KOPT-K1 (cell line): ENCODE measurements at regions not wholly inside any gene's neighbourhood (a gene's known extent, or its start where the extent isn't known, plus 50 kb on each side); places are given as distances from the start of the nearest gene placed in this dataset.

Experiments
- H3K27ac ChIP-seq: fragments of 200-600 bp; sonication (generic); 2 replicates; pipeline ENCODE4 v1.5.1; 2016; ENCODE audit warnings: antibody characterized with exemption, mild to moderate bottlenecking, low read depth, low read length; ENCODE audit not compliant: poor library complexity, severe bottlenecking
- H3K36me3 ChIP-seq: fragments of 200-600 bp; sonication (generic); 2 replicates; pipeline ENCODE4 v1.5.1; 2017; ENCODE audit warnings: antibody characterized with exemption, mild to moderate bottlenecking, low read length, moderate library complexity; ENCODE audit not compliant: insufficient read depth
- H3K9me3 ChIP-seq: fragments of 200-600 bp; sonication (generic); 2 replicates; pipeline ENCODE4 v1.5.1; 2017; ENCODE audit warnings: antibody characterized with exemption, low read length, mild to moderate bottlenecking; ENCODE audit not compliant: insufficient read depth, poor library complexity, severe bottlenecking

- no peaks in the 10 kb centered on the region for H3K36me3 ChIP-seq
- no peak overlapping the region for H3K27ac ChIP-seq
- no peaks in the 10 kb centered on the region for H3K9me3 ChIP-seq
Observed at GRCh38 chr7:9869151-9869550, 1104.5 kb upstream of the PHF14 start.

- Histone ChIP-seq H3K27ac (no peak overlapping the region), H3K36me3 (no peaks in the 10 kb centered on the region), H3K9me3 (no peaks in the 10 kb centered on the region)
Observed at GRCh38 chr7:9869566-9869965, 1104.1 kb upstream of the PHF14 start.

DNA sequence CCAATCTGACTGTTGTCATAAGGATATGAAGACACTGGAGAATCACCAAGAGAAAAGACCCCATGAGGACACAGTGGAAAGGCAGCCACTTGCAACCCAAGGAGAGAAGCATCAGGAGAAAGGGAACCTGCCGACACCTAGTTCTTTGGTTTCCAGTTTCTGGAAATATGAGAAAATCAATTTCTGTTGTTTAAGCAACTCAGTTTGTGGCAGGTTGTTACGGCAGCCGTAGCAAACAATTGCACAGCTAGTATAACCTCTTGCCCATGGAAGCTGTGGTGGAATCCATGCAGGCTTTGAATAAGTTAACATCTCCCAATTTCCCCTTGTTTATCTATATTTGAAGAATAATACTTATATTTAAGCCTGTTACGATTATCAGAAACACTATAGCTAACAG is 1103.0 kb upstream of the PHF14 start:
- Histone ChIP-seq H3K27ac (no peak overlapping the region), H3K36me3 (no peaks in the 10 kb centered on the region), H3K9me3 (no peaks in the 10 kb centered on the region)

DNA sequence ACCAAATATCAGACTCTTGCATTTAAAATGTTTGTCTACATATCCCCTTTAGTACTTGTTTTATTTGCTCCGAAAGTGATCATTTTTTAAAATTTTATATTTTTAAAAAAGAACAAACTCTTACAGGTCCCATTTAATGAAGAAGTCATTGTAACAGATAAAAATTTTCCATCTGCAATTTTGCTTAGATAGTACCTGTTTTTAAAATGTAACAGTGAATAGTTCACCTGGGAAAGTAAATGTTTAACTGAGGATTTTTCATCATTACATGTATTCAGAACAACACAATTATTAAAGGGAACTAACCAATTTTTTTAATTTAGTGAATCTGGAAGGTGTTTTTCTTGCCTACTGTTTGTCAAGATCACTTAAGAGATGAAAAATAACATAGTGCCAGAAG is 1099.5 kb upstream of the PHF14 start:
- H3K36me3 ChIP-seq, result no peaks in the 10 kb centered on the region
- H3K27ac ChIP-seq, result no peak overlapping the region
- H3K9me3 ChIP-seq, result no peaks in the 10 kb centered on the region

- H3K9me3 ChIP-seq, result no peaks in the 10 kb centered on the region
- no peak overlapping the region for H3K27ac ChIP-seq
- H3K36me3 ChIP-seq, result no peaks in the 10 kb centered on the region
Observed at GRCh38 chr7:9876053-9876452, 1097.6 kb upstream of the PHF14 start.

DNA sequence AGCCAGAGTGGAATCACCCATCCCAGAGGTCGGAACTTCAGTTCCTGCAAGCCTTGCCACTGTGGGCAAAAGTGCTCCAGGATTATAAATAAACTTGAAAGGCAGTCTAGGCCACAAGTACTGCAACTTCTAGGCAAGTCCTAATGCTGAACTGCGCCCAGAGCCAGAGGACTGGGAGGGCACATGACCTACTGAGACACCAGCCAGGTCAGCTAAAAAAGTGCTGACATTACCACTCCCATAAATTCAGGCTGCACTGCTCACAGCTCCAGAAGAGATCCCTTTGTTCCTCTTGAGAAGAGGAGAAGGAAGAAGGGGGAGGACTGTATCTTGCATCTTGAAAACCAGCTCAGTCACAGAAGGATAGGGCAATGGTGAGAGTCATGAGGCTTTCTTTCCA is 1084.1 kb upstream of the PHF14 start:
- Histone ChIP-seq H3K9me3 (no peaks in the 10 kb centered on the region), H3K27ac (no peak overlapping the region), H3K36me3 (no peaks in the 10 kb centered on the region)

- no peaks in the 10 kb centered on the region for H3K36me3 ChIP-seq
- no peaks in the 10 kb centered on the region for H3K9me3 ChIP-seq
- no peak overlapping the region for H3K27ac ChIP-seq
Observed at GRCh38 chr7:9890092-9890491, 1083.6 kb upstream of the PHF14 start.

DNA sequence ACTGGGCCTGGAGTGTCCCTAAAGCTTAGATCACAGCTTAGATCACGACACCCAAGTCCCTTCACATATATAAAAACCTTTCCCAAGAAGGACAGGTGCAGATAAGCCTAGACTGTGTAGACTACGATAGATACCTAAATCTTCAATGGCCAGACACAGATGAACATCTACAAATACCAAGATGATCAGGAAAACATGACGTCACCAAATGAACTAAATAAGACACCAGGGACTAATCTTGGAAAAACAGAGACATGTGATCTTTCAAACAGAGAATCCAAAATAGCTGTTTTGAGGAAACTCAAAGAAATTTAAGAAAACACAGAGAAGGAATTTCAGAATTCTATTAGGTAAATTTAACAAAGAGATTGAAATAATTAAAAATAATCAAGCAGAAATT is 1082.6 kb upstream of the PHF14 start:
- no peaks in the 10 kb centered on the region for H3K9me3 ChIP-seq
- H3K27ac ChIP-seq, result no peak overlapping the region
- no peaks in the 10 kb centered on the region for H3K36me3 ChIP-seq

- Histone ChIP-seq H3K36me3 (no peaks in the 10 kb centered on the region), H3K9me3 (no peaks in the 10 kb centered on the region), H3K27ac (no peak overlapping the region)
Observed at GRCh38 chr7:9900339-9900738, 1073.3 kb upstream of the PHF14 start.

- Histone ChIP-seq H3K36me3 (no peaks in the 10 kb centered on the region), H3K27ac (no peak overlapping the region), H3K9me3 (no peaks in the 10 kb centered on the region)
Observed at GRCh38 chr7:9921326-9921725, 1052.3 kb upstream of the PHF14 start.

DNA sequence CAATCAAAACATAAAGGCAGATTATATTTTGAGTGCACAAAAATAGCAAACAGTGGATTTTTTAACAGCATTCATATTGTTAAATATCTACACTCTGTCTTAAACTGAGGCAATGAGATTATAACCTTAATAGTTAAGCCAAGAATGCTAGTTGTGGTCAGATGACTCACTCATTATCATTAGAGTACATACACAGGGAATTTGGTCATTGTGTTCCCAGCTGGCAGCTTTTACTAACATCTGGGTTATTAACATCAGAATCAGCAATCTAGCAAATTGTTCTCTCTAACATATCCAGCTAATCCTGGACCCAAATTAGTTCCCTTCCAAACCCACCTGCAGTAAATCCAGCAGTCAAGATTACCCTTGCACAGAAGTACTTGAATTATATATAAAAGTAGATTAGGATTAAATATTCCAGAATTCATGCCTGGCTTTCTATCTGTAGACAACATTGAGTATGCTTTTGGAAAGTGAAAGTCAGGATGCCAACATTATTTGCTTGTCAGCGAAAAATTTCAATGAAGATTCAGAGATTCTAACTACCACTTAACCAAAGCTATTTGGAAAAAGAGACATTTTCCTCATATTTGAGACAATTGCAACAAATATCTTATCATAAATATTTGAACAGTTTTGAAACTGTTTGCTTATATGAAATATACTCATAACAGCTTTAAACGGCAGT is 1035.6 kb upstream of the PHF14 start:
- H3K27ac ChIP-seq, result no peak overlapping the region
- no peaks in the 10 kb centered on the region for H3K36me3 ChIP-seq

DNA sequence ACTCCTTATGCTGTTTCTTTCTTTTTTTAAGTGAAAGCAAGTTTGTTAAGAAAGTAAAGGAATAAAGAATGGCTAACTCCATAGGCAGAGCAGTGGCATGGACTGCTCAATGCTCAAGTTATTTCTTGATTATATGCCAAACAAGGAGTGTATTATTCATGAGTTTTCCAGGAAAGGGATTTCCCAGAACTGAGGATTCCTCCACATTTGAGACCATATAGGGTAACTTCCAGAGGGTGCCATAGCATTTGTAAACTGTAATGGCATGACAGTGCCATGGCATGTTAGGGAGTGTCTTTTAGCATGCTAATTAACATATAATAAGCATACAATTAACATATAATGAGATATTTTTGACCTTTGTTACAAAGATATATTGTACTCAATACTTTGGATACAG is 1034.5 kb upstream of the PHF14 start:
- no peaks in the 10 kb centered on the region for H3K36me3 ChIP-seq
- no peak overlapping the region for H3K27ac ChIP-seq
- H3K9me3 ChIP-seq, result no peaks in the 10 kb centered on the region

More for the DNA sequence above, 1035.6 kb upstream of the PHF14 start:
- H3K9me3 ChIP-seq, result no peaks in the 10 kb centered on the region

DNA sequence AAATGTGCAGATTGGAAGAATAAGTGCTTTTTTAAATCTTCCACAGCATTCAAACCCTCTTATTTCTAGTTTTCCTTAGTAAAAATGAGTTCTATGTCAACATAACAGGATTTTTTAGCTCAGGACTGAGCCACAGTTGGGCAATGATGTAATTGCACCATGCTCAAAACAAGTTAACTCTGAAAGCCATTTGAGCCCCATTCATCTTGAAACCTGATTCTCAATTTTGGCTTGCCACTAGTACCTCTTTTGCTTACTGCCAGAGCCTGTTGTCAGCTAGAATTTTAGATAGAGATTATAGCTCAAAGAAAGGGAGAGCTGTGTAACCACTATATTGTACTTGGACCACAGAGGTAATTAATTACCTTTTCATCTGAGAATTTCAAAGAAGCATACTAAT is 1028.5 kb upstream of the PHF14 start:
- no peaks in the 10 kb centered on the region for H3K9me3 ChIP-seq
- H3K27ac ChIP-seq, result no peak overlapping the region

DNA sequence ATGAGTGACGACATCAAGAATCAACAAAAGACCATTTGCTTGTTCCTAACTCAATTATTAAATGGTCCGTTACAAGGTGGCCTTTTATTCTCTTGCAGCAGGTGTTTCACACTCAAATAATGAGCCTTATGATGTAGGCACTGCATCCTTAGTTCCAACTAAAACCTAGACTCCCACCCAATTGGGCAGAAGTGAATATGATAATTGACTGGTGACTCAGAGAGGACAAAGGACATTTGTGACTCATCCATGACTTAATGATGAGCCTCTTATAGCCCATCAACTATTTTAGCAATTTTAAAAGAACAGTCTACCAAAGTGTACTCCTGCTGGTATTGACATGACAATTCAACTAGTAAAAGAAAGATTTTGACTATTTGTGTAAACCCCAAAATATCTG is 1027.8 kb upstream of the PHF14 start:
- no peaks in the 10 kb centered on the region for H3K36me3 ChIP-seq
- H3K9me3 ChIP-seq, result no peaks in the 10 kb centered on the region
- no peak overlapping the region for H3K27ac ChIP-seq

More for the DNA sequence above, 1028.5 kb upstream of the PHF14 start:
- H3K36me3 ChIP-seq, result no peaks in the 10 kb centered on the region

- H3K9me3 ChIP-seq, result no peaks in the 10 kb centered on the region
- H3K36me3 ChIP-seq, result no peaks in the 10 kb centered on the region
- H3K27ac ChIP-seq, result no peak overlapping the region
Observed at GRCh38 chr7:9955138-9955537, 1018.5 kb upstream of the PHF14 start.

GRCh38 chr7:9958486-9958885 is 1015.2 kb upstream of the PHF14 start:
- H3K36me3 ChIP-seq, result no peaks in the 10 kb centered on the region
- no peak overlapping the region for H3K27ac ChIP-seq
- no peaks in the 10 kb centered on the region for H3K9me3 ChIP-seq
